H1 (cell line): ENCODE measurements at regions not wholly inside any gene's neighbourhood (a gene's known extent, or its start where the extent isn't known, plus 50 kb on each side); places are given as distances from the start of the nearest gene placed in this dataset.

ENCODE experiments used
- CHD1 ChIP-seq: IDR thresholded peaks from 2 replicates; pipeline ENCODE4 v1.6.1; 2012; ENCODE audit warnings: low read depth, low read length, improper control_type of control experiment
- CHD2 ChIP-seq: IDR thresholded peaks from 2 replicates; pipeline ENCODE4 v1.6.1; 2012; ENCODE audit warnings: low read length, improper control_type of control experiment
- CREB1 ChIP-seq: IDR thresholded peaks from 2 replicates; pipeline ENCODE4 v1.6.1; 2012; ENCODE audit warnings: inconsistent platforms
- GABPA ChIP-seq: IDR thresholded peaks from 2 replicates; pipeline ENCODE4 v1.6.1; 2011; ENCODE audit warnings: mild to moderate bottlenecking, low read length, moderate library complexity, borderline replicate concordance; ENCODE audit not compliant: insufficient read depth
- JUND ChIP-seq: IDR thresholded peaks from 2 replicates; pipeline ENCODE4 v1.6.1; 2011; ENCODE audit warnings: mild to moderate bottlenecking, improper control_type of control experiment, low read length
- KDM5A ChIP-seq: fragments of 200-600 bp; IDR thresholded peaks from 2 replicates; pipeline ENCODE4 v1.7.1; 2012; ENCODE audit warnings: mild to moderate bottlenecking, low read length, inconsistent platforms, mixed read lengths
- NANOG ChIP-seq: IDR thresholded peaks from 2 replicates; pipeline ENCODE4 v1.6.1; 2011; ENCODE audit warnings: low read length, low read depth, mild to moderate bottlenecking, inconsistent platforms; ENCODE audit not compliant: insufficient read depth, poor library complexity, severe bottlenecking
- POLR2A ChIP-seq, 2 experiments: IDR thresholded peaks; 1 replicate in 1 of 2; 2 replicates in 1 of 2; pipeline ENCODE4 v1.6.1; 2011; ENCODE audit warnings: low read depth in 2 of 2, low read length in 2 of 2, mild to moderate bottlenecking in 2 of 2; ENCODE audit errors: control extremely low read depth in 1 of 2
- POLR2AphosphoS5 ChIP-seq: IDR thresholded peaks from 2 replicates; pipeline ENCODE4 v1.6.1; 2011; ENCODE audit warnings: low read depth, low read length
- ZNF274 ChIP-seq: IDR thresholded peaks from 2 replicates; pipeline ENCODE4 v1.7.0; 2012; ENCODE audit warnings: low read length, borderline replicate concordance; ENCODE audit errors: extremely low read depth
- TF ChIP-seq, protein P1 (sequence below), 3 experiments: IDR thresholded peaks; 1 replicate in 2 of 3; 2 replicates in 1 of 3; pipeline versions ENCODE4 v1.5.1 to v1.6.1; 2011; ENCODE audit warnings: low read length in 3 of 3, mild to moderate bottlenecking in 3 of 3, inconsistent platforms in 2 of 3, low read depth in 1 of 3, moderate library complexity in 1 of 3; ENCODE audit not compliant: insufficient read depth in 1 of 3; ENCODE audit errors: control extremely low read depth in 1 of 3
- TF ChIP-seq, protein P2 (sequence below): IDR thresholded peaks from 2 replicates; pipeline ENCODE4 v1.6.1; 2012; ENCODE audit warnings: low read length, inconsistent platforms

DNA sequence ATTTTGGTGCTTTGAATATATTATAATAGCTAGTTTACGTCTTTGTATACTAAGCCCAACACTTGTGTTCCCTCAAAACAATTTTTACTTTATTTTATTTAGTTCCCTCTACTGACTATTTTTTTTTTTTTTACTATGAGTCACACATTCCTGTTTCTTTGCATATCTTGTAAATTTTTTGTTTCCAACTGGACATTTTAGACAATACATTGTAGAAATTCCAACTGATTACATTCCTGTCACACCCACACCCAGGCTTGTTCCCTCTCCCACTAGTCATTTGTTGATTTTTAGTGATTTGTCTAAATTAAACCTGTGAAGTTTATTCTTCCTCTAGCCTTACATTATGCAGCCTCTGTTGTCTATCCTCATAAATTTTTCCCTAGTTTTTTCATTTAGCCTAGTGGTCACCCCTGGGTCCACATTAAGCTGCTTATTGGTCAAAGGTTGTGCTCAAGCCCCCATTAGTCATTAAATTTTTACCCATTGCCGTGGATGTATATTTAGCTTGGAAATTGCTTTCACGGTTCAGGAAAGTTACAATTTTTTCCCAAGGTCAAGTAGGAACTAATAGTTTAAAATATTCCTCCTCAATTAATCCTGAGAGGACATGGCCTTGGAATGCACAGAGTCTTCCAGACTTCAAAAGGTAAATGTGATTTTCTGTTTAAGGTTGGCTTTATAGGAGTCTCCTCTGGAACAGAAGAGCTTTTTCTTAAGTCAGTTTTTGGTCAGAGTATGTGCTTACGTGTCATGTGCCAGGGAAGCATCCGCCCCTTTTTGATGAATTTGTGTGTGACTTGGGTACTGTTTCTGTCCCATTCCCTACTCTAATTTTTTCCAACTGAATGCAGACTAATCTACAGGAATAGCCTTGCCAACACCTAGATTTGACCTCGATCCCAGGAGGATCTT is 207.6 kb upstream of the TMEM72 start:
- TF ChIP-seq, protein P1, sequence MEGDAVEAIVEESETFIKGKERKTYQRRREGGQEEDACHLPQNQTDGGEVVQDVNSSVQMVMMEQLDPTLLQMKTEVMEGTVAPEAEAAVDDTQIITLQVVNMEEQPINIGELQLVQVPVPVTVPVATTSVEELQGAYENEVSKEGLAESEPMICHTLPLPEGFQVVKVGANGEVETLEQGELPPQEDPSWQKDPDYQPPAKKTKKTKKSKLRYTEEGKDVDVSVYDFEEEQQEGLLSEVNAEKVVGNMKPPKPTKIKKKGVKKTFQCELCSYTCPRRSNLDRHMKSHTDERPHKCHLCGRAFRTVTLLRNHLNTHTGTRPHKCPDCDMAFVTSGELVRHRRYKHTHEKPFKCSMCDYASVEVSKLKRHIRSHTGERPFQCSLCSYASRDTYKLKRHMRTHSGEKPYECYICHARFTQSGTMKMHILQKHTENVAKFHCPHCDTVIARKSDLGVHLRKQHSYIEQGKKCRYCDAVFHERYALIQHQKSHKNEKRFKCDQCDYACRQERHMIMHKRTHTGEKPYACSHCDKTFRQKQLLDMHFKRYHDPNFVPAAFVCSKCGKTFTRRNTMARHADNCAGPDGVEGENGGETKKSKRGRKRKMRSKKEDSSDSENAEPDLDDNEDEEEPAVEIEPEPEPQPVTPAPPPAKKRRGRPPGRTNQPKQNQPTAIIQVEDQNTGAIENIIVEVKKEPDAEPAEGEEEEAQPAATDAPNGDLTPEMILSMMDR (IDR thresholded peaks at IDR 0.05; ENCODE audit: control extremely low read depth in 1 of 3, insufficient read depth in 1 of 3, low read depth in 1 of 3, low read length in 3 of 3) = no peak
- TF ChIP-seq POLR2AphosphoS5 (no peak), CHD1 (no peak), ZNF274 (no peak), CREB1 (no peak), POLR2A (IDR thresholded peaks at IDR 0.05; ENCODE audit: control extremely low read depth in 1 of 2, low read depth in 2 of 2, low read length in 2 of 2) (no peak), KDM5A (no peak), GABPA (no peak), NANOG (no peak), CHD2 (no peak), JUND (no peak)
- TF ChIP-seq, protein P2, sequence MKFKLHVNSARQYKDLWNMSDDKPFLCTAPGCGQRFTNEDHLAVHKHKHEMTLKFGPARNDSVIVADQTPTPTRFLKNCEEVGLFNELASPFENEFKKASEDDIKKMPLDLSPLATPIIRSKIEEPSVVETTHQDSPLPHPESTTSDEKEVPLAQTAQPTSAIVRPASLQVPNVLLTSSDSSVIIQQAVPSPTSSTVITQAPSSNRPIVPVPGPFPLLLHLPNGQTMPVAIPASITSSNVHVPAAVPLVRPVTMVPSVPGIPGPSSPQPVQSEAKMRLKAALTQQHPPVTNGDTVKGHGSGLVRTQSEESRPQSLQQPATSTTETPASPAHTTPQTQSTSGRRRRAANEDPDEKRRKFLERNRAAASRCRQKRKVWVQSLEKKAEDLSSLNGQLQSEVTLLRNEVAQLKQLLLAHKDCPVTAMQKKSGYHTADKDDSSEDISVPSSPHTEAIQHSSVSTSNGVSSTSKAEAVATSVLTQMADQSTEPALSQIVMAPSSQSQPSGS = no peak
